Heart left ventricle (tissue), 13 donors: ENCODE measurements at regions not wholly inside any gene's neighbourhood (a gene's known extent, or its start where the extent isn't known, plus 50 kb on each side); places are given as distances from the start of the nearest gene placed in this dataset.

Experiments used
- POLR2A ChIP-seq, 2 donors: fragments of 450-650 bp; IDR thresholded peaks; one replicate each; pipeline ENCODE4 v1.6.1; 2017; ENCODE audit warnings: antibody characterized with exemption in 2 of 2, mild to moderate bottlenecking in 2 of 2, moderate library complexity in 2 of 2
- TF ChIP-seq, protein P1 (sequence below), 12 donors: fragments of 200-600 bp; sonication (generic) in 4 of 12; IDR thresholded peaks; one replicate each; pipeline versions ENCODE4 v1.5.0 to v1.8.0; 2018 to 2022; ENCODE audit warnings: antibody characterized with exemption in 12 of 12, mild to moderate bottlenecking in 5 of 12
- donor health status: ischemic (EF 13 %, LVEDD 7.1; RV severe dilation, severe dysfunction).
- donor health status: DM: no; HTN: yes; CAD: no.
- donor health status: DM: no; HTN: no; CAD: no.
- donor health status: ischemic (EF 25% LVEDD 6.9; RV normal size, moderate dysfunction).
- donor health status: ischemic (EF 25% LVEDD 5.7; RV mildly dilated, moderate dysfunction).
- donor health status: ischemic (EF 35%, LVEDD 5.7; RV mildly dilated, moderate dysfunction).
- donor health status: nonischemic (EF 11% LVEDD 7.7; RV severe dilation, severe dysfunction).
- donor health status: DM: yes; HTN: yes; CAD: no.
- donor health status: PGD.
- donor health status: ischemic (EF 29% LVEDD 5.4; RV normal size, mild dysfunction).
- donor health status: nonischemic (EF 23%, LVEDD 6.1; RV moderate dilation, normal function).

DNA sequence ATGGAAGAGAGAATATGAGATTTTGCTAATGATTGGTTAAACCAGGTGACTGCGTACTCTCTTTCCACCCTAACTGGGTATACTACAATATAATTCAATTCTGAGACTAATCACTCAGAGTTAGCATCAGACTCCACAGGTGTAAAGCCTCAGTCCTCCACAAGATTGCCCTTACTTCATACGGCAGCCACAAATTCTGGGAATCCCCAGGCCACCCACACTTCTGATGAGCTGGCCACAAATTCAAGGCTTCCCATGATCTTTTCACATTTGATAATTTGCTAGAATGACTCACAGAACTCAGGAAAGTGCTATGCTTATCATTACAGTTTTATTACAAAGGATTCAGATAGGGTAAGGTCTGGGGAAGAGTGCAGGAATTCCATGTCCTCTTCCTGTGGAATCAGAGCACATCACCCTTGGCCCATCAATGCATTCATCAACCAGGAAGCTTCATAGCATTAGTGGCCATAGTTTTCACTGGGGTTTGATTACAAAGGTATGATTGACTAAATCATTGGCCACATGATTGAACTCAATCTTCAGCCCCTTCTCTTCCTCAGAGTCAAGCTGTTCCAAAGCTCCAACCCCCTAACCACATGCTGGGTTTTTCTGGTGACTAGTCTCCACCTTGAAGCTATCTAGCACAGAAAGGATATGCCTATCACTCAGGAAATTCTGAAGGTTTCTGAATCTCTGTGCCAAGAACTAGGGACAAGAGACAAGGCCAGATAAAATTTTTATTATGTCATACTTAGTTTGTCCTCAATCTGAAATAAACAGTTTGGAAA lies 131.7 kb downstream of the HHIPL2 start:
- TF ChIP-seq, protein P1, sequence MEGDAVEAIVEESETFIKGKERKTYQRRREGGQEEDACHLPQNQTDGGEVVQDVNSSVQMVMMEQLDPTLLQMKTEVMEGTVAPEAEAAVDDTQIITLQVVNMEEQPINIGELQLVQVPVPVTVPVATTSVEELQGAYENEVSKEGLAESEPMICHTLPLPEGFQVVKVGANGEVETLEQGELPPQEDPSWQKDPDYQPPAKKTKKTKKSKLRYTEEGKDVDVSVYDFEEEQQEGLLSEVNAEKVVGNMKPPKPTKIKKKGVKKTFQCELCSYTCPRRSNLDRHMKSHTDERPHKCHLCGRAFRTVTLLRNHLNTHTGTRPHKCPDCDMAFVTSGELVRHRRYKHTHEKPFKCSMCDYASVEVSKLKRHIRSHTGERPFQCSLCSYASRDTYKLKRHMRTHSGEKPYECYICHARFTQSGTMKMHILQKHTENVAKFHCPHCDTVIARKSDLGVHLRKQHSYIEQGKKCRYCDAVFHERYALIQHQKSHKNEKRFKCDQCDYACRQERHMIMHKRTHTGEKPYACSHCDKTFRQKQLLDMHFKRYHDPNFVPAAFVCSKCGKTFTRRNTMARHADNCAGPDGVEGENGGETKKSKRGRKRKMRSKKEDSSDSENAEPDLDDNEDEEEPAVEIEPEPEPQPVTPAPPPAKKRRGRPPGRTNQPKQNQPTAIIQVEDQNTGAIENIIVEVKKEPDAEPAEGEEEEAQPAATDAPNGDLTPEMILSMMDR (IDR thresholded peaks at IDR 0.05) = no peak
- no peak for TF ChIP-seq POLR2A (IDR thresholded peaks at IDR 0.05)
